Left colon (tissue), 2 donors: ENCODE measurements at regions not wholly inside any gene's neighbourhood (a gene's known extent, or its start where the extent isn't known, plus 50 kb on each side); places are given as distances from the start of the nearest gene placed in this dataset.
"Not testable (repeated sequence)": the region's sequence is repeated elsewhere in the genome, so short reads cannot be mapped to it uniquely, and the experiment has no call there.

ENCODE experiments used
- ATAC-seq: fragments of 200-7000 bp; cut with Tn5 transposase; one replicate; pipeline ENCODE4 v1.9.1; 2020; ENCODE audit warnings: mild to moderate bottlenecking, moderate library complexity
- DNase-seq, 2 donors: peaks; one replicate each; pipeline ENCODE4 v3.0.0-alpha.2; 2020
- intact Hi-C, 2 donors: fragments of 100-400 bp; cut with DNase I in 1 of 2; cut with micrococcal nuclease in 1 of 2; formaldehyde crosslinking; loops; one replicate each; pipeline versions ENCODE4 v1.11.2 to v1.14.0; 2022; cut with DNase I, micrococcal nuclease
- donor health status: DM: no; HTN: no; CAD: no.
- donor health status: DM: yes; HTN: yes; CAD: no.

GRCh38 chr2:39937621-39938020, 158.6 kb upstream of the THUMPD2 start:
- intact Hi-C loops: no loop called here
- no peak for DNase-seq
- no peak for ATAC-seq

- ATAC-seq (no peak), DNase-seq (no peak)
- intact Hi-C loops: no loop called here
Observed at GRCh38 chr2:39934851-39935250, 155.8 kb upstream of the THUMPD2 start.

GRCh38 chr2:39933196-39933595, 154.1 kb upstream of the THUMPD2 start:
- ATAC-seq (no peak), DNase-seq (no peak)
- intact Hi-C loops: no loop called here

- intact Hi-C loops: no loop called here
- no peak for ATAC-seq
Observed at GRCh38 chr2:39932198-39932597, 153.1 kb upstream of the THUMPD2 start.

GRCh38 chr2:39930175-39930917, 151.3 kb upstream of the THUMPD2 start:
- intact Hi-C loops: no loop called here
- no peak for ATAC-seq
- no peak for DNase-seq

More at GRCh38 chr2:39932198-39932597, 153.1 kb upstream of the THUMPD2 start:
- DNase-seq: no peak

- ATAC-seq: no peak
- no peak for DNase-seq
- intact Hi-C loops: no loop called here
Observed at GRCh38 chr2:39929531-39929930, 150.5 kb upstream of the THUMPD2 start.

- ATAC-seq (no peak), DNase-seq (no peak)
- intact Hi-C loops: no loop called here
Observed at GRCh38 chr2:39925312-39925711, 146.3 kb upstream of the THUMPD2 start.

- no peak for DNase-seq
- intact Hi-C loops: no loop called here
- no peak for ATAC-seq
Observed at GRCh38 chr2:39923455-39923854, 144.4 kb upstream of the THUMPD2 start.

- intact Hi-C loops: no loop called here
- DNase-seq (no peak), ATAC-seq (no peak)
Observed at GRCh38 chr2:39922679-39923405, 143.8 kb upstream of the THUMPD2 start.

GRCh38 chr2:39920307-39920801, 141.3 kb upstream of the THUMPD2 start:
- intact Hi-C loops: no loop called here
- no peak for DNase-seq
- ATAC-seq: no peak

- ATAC-seq (no peak), DNase-seq (no peak)
- intact Hi-C loops: loop anchor here in 1 of 2 donors (10.0 kb wide), 1 partner anchor 1865 kb away; no protein-coding TSS in a partner anchor
Observed at GRCh38 chr2:39919511-39920306, 140.7 kb upstream of the THUMPD2 start.

GRCh38 chr2:39918886-39919285, 139.8 kb upstream of the THUMPD2 start:
- no peak for DNase-seq
- intact Hi-C loops: loop anchor here in 1 of 2 donors (10.0 kb wide), 1 partner anchor 1866 kb away; no protein-coding TSS in a partner anchor
- no peak for ATAC-seq

- not testable (repeated sequence) for DNase-seq, ATAC-seq
- intact Hi-C loops: loop anchor here in 1 of 2 donors (10.0 kb wide), 1 partner anchor 1867 kb away; no protein-coding TSS in a partner anchor
Observed at GRCh38 chr2:39917371-39917770, 138.3 kb upstream of the THUMPD2 start.

- no peak for DNase-seq
- no peak for ATAC-seq
- intact Hi-C loops: loop anchor here in 1 of 2 donors (5.0 to 10.0 kb wide), 3 partner anchors 637 to 1870 kb away; no protein-coding TSS in a partner anchor
Observed at GRCh38 chr2:39914949-39915348, 135.9 kb upstream of the THUMPD2 start.

GRCh38 chr2:39913648-39914461, 134.8 kb upstream of the THUMPD2 start:
- DNase-seq (no peak), ATAC-seq (peak; percentile 58)
- intact Hi-C loops: loop anchor here in 1 of 2 donors (5.0 to 10.0 kb wide), 3 partner anchors 638 to 1871 kb away; no protein-coding TSS in a partner anchor

GRCh38 chr2:39902103-39902502, 123.0 kb upstream of the THUMPD2 start:
- no peak for ATAC-seq
- intact Hi-C loops: no loop called here
- no peak for DNase-seq

- ATAC-seq (no peak), DNase-seq (no peak)
- intact Hi-C loops: no loop called here
Observed at GRCh38 chr2:39898934-39899333, 119.9 kb upstream of the THUMPD2 start.

GRCh38 chr2:39897273-39897672, 118.2 kb upstream of the THUMPD2 start:
- ATAC-seq: no peak
- DNase-seq: no peak
- intact Hi-C loops: no loop called here
